ENCODE measurements at regions not wholly inside any gene's neighbourhood (a gene's known extent, or its start where the extent isn't known, plus 50 kb on each side); places are given as distances from the start of the nearest gene placed in this dataset.

DNA sequence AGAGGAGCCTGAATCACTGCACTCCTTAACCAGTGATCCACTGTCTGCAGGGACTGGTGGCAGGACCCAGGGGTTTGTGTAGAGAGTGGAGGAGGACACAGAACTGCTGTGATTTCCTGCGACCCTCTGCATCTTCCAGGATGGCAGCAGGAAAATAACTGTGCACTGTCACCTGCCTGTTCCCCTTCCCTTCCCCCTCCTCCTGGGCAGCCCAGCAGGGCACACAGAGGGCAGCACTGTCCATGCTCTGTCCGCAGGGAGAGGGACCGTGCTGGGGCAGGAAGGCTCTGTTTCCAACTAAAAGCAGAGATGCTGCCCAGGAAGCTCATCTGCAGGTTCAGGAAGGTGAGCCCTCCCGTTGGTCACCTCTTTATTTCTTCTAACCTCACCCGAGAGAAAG, 168.7 kb downstream of the ZBTB18 start:
- TF ChIP-seq EZH2 (IDR thresholded peaks at IDR 0.05; ENCODE audit: low read depth), result no peak
- TF ChIP-seq, protein P1, sequence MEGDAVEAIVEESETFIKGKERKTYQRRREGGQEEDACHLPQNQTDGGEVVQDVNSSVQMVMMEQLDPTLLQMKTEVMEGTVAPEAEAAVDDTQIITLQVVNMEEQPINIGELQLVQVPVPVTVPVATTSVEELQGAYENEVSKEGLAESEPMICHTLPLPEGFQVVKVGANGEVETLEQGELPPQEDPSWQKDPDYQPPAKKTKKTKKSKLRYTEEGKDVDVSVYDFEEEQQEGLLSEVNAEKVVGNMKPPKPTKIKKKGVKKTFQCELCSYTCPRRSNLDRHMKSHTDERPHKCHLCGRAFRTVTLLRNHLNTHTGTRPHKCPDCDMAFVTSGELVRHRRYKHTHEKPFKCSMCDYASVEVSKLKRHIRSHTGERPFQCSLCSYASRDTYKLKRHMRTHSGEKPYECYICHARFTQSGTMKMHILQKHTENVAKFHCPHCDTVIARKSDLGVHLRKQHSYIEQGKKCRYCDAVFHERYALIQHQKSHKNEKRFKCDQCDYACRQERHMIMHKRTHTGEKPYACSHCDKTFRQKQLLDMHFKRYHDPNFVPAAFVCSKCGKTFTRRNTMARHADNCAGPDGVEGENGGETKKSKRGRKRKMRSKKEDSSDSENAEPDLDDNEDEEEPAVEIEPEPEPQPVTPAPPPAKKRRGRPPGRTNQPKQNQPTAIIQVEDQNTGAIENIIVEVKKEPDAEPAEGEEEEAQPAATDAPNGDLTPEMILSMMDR (conservative IDR thresholded peaks at IDR 0.05), result no peak

Measured in PC-9 (cell line).